HEK293T (cell line): ENCODE measurements at regions not wholly inside any gene's neighbourhood (a gene's known extent, or its start where the extent isn't known, plus 50 kb on each side); places are given as distances from the start of the nearest gene placed in this dataset.

Experiments used
- BHLHE40 ChIP-seq: fragments of 450-650 bp; IDR thresholded peaks from 2 replicates; pipeline ENCODE4 v1.6.1; 2016; ENCODE audit warnings: mild to moderate bottlenecking, moderate library complexity, borderline replicate concordance
- CTBP1 ChIP-seq: fragments of 450-650 bp; IDR thresholded peaks from 2 replicates; pipeline ENCODE4 v1.6.1; 2016; ENCODE audit warnings: borderline replicate concordance
- ELF4 ChIP-seq: fragments of 450-650 bp; IDR thresholded peaks from 2 replicates; pipeline ENCODE4 v1.6.1; 2017; ENCODE audit warnings: antibody characterized with exemption
- FOXK2 ChIP-seq: fragments of 450-650 bp; IDR thresholded peaks from 2 replicates; pipeline ENCODE4 v1.6.1; 2016; ENCODE audit warnings: mild to moderate bottlenecking
- L3MBTL2 ChIP-seq: fragments of 450-650 bp; conservative IDR thresholded peaks from 2 replicates; pipeline ENCODE4 v1.6.1; 2016; ENCODE audit warnings: mild to moderate bottlenecking
- NFRKB ChIP-seq: fragments of 450-650 bp; IDR thresholded peaks from 2 replicates; pipeline ENCODE4 v1.6.1; 2016; ENCODE audit warnings: mild to moderate bottlenecking, moderate library complexity
- SP1 ChIP-seq: fragments of 450-650 bp; IDR thresholded peaks from 2 replicates; pipeline ENCODE4 v1.6.1; 2017
- SUZ12 ChIP-seq: fragments of 450-650 bp; IDR thresholded peaks from 2 replicates; pipeline ENCODE4 v1.6.1; 2016; ENCODE audit warnings: mild to moderate bottlenecking
- ZNF384 ChIP-seq: fragments of 450-650 bp; IDR thresholded peaks from 2 replicates; pipeline ENCODE4 v1.6.1; 2016
- TF ChIP-seq, protein P1 (sequence below): fragments of 450-650 bp; IDR thresholded peaks from 2 replicates; pipeline ENCODE4 v1.6.1; 2016

DNA sequence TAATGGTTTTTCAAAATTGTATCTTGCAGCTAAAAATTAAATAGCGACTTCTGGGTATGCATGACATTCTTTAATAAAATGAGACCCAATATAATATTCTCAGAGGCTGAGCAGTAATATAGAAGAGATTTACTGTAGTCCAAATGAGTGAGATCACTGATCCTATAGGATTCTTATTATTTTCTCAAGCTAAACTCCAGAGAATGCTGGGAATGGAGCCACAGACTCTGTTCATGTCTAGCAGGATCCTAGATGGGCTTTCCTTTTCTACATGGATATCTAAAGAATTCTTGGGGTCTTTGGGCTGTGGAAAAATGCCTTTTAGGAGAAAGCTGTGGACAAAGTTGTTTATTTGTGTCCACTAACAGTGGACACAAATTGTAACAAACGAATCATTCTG is 150.7 kb upstream of the ZNF644 start:
- TF ChIP-seq ZNF384 (no peak), FOXK2 (no peak), CTBP1 (no peak), ELF4 (no peak), SP1 (no peak), NFRKB (no peak), L3MBTL2 (no peak), BHLHE40 (no peak), SUZ12 (no peak)
- TF ChIP-seq, protein P1, sequence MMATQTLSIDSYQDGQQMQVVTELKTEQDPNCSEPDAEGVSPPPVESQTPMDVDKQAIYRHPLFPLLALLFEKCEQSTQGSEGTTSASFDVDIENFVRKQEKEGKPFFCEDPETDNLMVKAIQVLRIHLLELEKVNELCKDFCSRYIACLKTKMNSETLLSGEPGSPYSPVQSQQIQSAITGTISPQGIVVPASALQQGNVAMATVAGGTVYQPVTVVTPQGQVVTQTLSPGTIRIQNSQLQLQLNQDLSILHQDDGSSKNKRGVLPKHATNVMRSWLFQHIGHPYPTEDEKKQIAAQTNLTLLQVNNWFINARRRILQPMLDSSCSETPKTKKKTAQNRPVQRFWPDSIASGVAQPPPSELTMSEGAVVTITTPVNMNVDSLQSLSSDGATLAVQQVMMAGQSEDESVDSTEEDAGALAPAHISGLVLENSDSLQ: no peak
